GM12878 (cell line): ENCODE measurements at regions not wholly inside any gene's neighbourhood (a gene's known extent, or its start where the extent isn't known, plus 50 kb on each side); places are given as distances from the start of the nearest gene placed in this dataset.

ENCODE experiments used
- ATF3 ChIP-seq: IDR thresholded peaks from 2 replicates; pipeline ENCODE4 v1.6.1; 2011; ENCODE audit warnings: low read depth, mild to moderate bottlenecking, low read length, moderate library complexity, borderline replicate concordance; ENCODE audit errors: extremely low read depth
- CUX1 ChIP-seq: IDR thresholded peaks from 2 replicates; pipeline ENCODE4 v1.6.1; 2012; ENCODE audit warnings: improper control_type of control experiment, low read depth, low read length; ENCODE audit not compliant: insufficient replicate concordance
- E2F8 ChIP-seq: fragments of 450-650 bp; IDR thresholded peaks from 2 replicates; pipeline ENCODE4 v1.6.1; 2018; ENCODE audit warnings: mild to moderate bottlenecking, low read depth, moderate library complexity; ENCODE audit not compliant: partially characterized antibody
- IRF3 ChIP-seq: fragments of 450-650 bp; IDR thresholded peaks from 2 replicates; pipeline ENCODE4 v1.6.1; 2014; ENCODE audit warnings: mild to moderate bottlenecking
- MYC ChIP-seq: IDR thresholded peaks from 2 replicates; pipeline ENCODE4 v1.6.1; 2011; ENCODE audit warnings: mild to moderate bottlenecking, low read length, moderate library complexity, inconsistent platforms; ENCODE audit not compliant: insufficient read depth, insufficient replicate concordance, insufficient read length, severe bottlenecking
- POLR2A ChIP-seq: IDR thresholded peaks from 2 replicates; pipeline ENCODE4 v1.6.1; 2011; ENCODE audit warnings: low read depth, mild to moderate bottlenecking, low read length
- TAF1 ChIP-seq: IDR thresholded peaks from 2 replicates; pipeline ENCODE4 v1.6.1; 2011; ENCODE audit warnings: mild to moderate bottlenecking, low read depth, low read length, borderline replicate concordance
- ZNF24 ChIP-seq: fragments of 450-650 bp; IDR thresholded peaks from 2 replicates; pipeline ENCODE4 v1.6.1; 2017; ENCODE audit warnings: antibody characterized with exemption, mild to moderate bottlenecking
- TF ChIP-seq, protein P1 (sequence below): fragments of 450-650 bp; IDR thresholded peaks from 2 replicates; pipeline ENCODE4 v1.6.1; 2017; ENCODE audit warnings: low read depth, mild to moderate bottlenecking, moderate library complexity
- TF ChIP-seq, protein P2 (sequence below): IDR thresholded peaks from 2 replicates; pipeline ENCODE4 v1.6.1; 2011; ENCODE audit warnings: low read depth, low read length, improper control_type of control experiment, borderline replicate concordance
- TF ChIP-seq, protein P3 (sequence below), 3 experiments: IDR thresholded peaks in 2 of 3; conservative IDR thresholded peaks in 1 of 3; 2 replicates each; pipeline ENCODE4 v1.5.1; 2011; ENCODE audit warnings: low read depth in 3 of 3, low read length in 3 of 3, mild to moderate bottlenecking in 3 of 3, control low read depth in 2 of 3, moderate library complexity in 2 of 3, inconsistent platforms in 1 of 3, mixed read lengths in 1 of 3; ENCODE audit not compliant: control insufficient read depth in 2 of 3, insufficient read depth in 1 of 3; ENCODE audit errors: extremely low read depth in 1 of 3
- TF ChIP-seq, protein P4 (sequence below): IDR thresholded peaks from 2 replicates; pipeline ENCODE4 v1.6.1; 2011; ENCODE audit warnings: borderline replicate concordance, low read depth, mild to moderate bottlenecking, moderate library complexity, low read length; ENCODE audit not compliant: insufficient read depth, poor library complexity, severe bottlenecking

- TF ChIP-seq, protein P1, sequence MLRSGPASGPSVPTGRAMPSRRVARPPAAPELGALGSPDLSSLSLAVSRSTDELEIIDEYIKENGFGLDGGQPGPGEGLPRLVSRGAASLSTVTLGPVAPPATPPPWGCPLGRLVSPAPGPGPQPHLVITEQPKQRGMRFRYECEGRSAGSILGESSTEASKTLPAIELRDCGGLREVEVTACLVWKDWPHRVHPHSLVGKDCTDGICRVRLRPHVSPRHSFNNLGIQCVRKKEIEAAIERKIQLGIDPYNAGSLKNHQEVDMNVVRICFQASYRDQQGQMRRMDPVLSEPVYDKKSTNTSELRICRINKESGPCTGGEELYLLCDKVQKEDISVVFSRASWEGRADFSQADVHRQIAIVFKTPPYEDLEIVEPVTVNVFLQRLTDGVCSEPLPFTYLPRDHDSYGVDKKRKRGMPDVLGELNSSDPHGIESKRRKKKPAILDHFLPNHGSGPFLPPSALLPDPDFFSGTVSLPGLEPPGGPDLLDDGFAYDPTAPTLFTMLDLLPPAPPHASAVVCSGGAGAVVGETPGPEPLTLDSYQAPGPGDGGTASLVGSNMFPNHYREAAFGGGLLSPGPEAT = no peak
- TF ChIP-seq, protein P2, sequence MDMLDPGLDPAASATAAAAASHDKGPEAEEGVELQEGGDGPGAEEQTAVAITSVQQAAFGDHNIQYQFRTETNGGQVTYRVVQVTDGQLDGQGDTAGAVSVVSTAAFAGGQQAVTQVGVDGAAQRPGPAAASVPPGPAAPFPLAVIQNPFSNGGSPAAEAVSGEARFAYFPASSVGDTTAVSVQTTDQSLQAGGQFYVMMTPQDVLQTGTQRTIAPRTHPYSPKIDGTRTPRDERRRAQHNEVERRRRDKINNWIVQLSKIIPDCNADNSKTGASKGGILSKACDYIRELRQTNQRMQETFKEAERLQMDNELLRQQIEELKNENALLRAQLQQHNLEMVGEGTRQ = no peak
- TF ChIP-seq ATF3 = no peak
- TF ChIP-seq POLR2A = no peak
- no peak for TF ChIP-seq MYC
- no peak for TF ChIP-seq TAF1
- TF ChIP-seq ZNF24 = no peak
- no peak for TF ChIP-seq CUX1
- TF ChIP-seq, protein P3, sequence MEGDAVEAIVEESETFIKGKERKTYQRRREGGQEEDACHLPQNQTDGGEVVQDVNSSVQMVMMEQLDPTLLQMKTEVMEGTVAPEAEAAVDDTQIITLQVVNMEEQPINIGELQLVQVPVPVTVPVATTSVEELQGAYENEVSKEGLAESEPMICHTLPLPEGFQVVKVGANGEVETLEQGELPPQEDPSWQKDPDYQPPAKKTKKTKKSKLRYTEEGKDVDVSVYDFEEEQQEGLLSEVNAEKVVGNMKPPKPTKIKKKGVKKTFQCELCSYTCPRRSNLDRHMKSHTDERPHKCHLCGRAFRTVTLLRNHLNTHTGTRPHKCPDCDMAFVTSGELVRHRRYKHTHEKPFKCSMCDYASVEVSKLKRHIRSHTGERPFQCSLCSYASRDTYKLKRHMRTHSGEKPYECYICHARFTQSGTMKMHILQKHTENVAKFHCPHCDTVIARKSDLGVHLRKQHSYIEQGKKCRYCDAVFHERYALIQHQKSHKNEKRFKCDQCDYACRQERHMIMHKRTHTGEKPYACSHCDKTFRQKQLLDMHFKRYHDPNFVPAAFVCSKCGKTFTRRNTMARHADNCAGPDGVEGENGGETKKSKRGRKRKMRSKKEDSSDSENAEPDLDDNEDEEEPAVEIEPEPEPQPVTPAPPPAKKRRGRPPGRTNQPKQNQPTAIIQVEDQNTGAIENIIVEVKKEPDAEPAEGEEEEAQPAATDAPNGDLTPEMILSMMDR (IDR thresholded peaks at IDR 0.05 in 2 of 3, conservative IDR thresholded peaks at IDR 0.05 in 1 of 3; ENCODE audit: control insufficient read depth in 2 of 3, extremely low read depth in 1 of 3, insufficient read depth in 1 of 3, low read depth in 3 of 3, low read length in 3 of 3) = no peak
- TF ChIP-seq, protein P4, sequence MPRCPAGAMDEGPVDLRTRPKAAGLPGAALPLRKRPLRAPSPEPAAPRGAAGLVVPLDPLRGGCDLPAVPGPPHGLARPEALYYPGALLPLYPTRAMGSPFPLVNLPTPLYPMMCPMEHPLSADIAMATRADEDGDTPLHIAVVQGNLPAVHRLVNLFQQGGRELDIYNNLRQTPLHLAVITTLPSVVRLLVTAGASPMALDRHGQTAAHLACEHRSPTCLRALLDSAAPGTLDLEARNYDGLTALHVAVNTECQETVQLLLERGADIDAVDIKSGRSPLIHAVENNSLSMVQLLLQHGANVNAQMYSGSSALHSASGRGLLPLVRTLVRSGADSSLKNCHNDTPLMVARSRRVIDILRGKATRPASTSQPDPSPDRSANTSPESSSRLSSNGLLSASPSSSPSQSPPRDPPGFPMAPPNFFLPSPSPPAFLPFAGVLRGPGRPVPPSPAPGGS = no peak
- TF ChIP-seq E2F8 = no peak
- TF ChIP-seq IRF3 = no peak
These were observed 184.4 kb downstream of the PCDH7 start for GRCh38 chr4:30904588-30904987.
